ENCODE measurements at regions not wholly inside any gene's neighbourhood (a gene's known extent, or its start where the extent isn't known, plus 50 kb on each side); places are given as distances from the start of the nearest gene placed in this dataset.

DNA sequence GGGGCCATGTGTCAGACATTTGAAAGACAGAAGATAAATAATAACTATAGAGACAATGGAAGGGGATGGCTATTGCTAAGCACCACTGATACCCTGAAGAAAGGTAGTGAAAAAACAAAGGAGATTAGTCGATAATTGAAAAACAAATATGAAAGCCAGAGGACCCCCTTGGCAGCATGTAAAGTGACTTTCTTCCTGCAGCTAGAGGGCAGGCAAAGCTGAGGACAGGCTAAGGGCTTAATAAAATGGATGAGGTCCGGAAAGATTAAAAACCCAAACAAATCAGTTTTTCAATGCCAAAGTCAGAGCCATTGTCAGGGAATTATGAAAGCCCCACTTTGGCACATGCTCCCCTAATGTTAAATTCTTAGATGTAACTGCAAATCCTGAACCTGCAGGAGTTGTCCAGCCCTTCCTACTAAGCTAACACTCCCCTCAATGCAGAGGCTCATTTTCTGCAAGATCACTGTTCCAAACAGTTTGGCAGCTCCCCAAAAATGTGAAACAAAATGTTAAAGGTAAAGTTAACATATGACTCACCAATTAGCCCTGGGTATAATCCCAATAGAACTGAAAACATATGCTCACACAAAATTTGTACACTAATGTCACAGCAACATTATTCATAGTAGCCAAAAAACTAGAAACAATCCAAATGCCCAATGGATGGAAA lies 1177.9 kb downstream of the GRIK2 start:
- POLR2A ChIA-PET: no interaction called here
- DNase-seq (ENCODE audit: extremely low spot score): no peak

DNA sequence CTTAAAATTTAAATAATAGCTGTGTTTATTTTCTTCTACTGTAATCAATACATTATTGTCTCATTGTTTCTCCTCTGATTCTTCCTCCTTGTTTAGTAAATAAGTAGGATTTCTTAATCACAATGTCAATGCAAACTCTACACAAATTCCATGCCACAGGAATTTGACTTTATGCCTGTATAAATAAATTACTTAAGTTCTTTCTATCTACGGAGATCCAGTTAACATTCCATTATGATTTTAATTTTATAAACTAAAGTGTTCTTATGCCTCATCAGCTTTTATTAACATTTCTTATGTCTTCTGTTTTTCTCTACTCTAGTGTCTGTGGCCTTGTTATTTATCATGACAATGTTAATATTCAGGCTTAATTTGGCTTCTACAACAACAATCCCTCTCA lies 1169.2 kb downstream of the GRIK2 start:
- no peak for TF ChIP-seq NFRKB (IDR thresholded peaks at IDR 0.05)
- TF ChIP-seq FOXM1 (IDR thresholded peaks at IDR 0.05; ENCODE audit: borderline replicate concordance): no peak
- TF ChIP-seq SP1 (IDR thresholded peaks at IDR 0.05): no peak
- TF ChIP-seq SUZ12 (IDR thresholded peaks at IDR 0.05): no peak
- TF ChIP-seq HDGF (IDR thresholded peaks at IDR 0.05; ENCODE audit: borderline replicate concordance): no peak
- TF ChIP-seq, protein P1, sequence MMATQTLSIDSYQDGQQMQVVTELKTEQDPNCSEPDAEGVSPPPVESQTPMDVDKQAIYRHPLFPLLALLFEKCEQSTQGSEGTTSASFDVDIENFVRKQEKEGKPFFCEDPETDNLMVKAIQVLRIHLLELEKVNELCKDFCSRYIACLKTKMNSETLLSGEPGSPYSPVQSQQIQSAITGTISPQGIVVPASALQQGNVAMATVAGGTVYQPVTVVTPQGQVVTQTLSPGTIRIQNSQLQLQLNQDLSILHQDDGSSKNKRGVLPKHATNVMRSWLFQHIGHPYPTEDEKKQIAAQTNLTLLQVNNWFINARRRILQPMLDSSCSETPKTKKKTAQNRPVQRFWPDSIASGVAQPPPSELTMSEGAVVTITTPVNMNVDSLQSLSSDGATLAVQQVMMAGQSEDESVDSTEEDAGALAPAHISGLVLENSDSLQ (IDR thresholded peaks at IDR 0.05): no peak
- TF ChIP-seq ARNT (IDR thresholded peaks at IDR 0.05): no peak
- CTCF ChIA-PET: no interaction called here

More for the DNA sequence above, 1177.9 kb downstream of the GRIK2 start:
- TF ChIP-seq SP1 (IDR thresholded peaks at IDR 0.05) (no peak), TARDBP (IDR thresholded peaks at IDR 0.05) (no peak), HDGF (IDR thresholded peaks at IDR 0.05; ENCODE audit: borderline replicate concordance) (no peak), ZNF384 (IDR thresholded peaks at IDR 0.05) (no peak), FOXM1 (IDR thresholded peaks at IDR 0.05; ENCODE audit: borderline replicate concordance) (no peak), ARNT (IDR thresholded peaks at IDR 0.05) (no peak)
- CTCF ChIA-PET: no interaction called here

DNA sequence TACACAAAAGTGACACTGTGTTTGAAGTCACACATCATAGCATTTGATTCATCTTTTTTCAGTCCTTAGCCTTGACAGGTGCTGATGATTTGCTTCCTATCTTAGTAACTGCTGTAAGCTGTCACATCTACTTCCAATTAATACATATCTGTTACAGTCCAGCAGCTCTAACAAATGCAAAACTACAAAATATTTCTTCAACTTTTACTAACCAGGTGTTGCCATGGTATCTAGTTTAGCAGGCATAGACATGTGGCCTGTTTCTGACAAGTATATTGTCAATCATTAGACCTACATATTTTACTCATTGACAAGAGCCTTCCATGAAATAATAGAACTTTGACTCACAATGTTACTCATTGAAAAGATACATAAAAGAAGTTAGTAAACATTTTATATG lies 1159.7 kb downstream of the GRIK2 start:
- ChIA-PET CTCF (no interaction called here), POLR2A (no interaction called here)
- no peak for DNase-seq (ENCODE audit: extremely low spot score)
- TF ChIP-seq CTBP1 (IDR thresholded peaks at IDR 0.05; ENCODE audit: borderline replicate concordance) (no peak), LEF1 (IDR thresholded peaks at IDR 0.05; ENCODE audit: borderline replicate concordance) (no peak), SUZ12 (IDR thresholded peaks at IDR 0.05) (no peak), ARNT (IDR thresholded peaks at IDR 0.05) (no peak), FOXA1 (IDR thresholded peaks at IDR 0.05) (no peak), SP1 (IDR thresholded peaks at IDR 0.05) (no peak), FOXM1 (IDR thresholded peaks at IDR 0.05; ENCODE audit: borderline replicate concordance) (no peak), L3MBTL2 (conservative IDR thresholded peaks at IDR 0.05) (no peak), HDGF (IDR thresholded peaks at IDR 0.05; ENCODE audit: borderline replicate concordance) (no peak), BHLHE40 (IDR thresholded peaks at IDR 0.05; ENCODE audit: borderline replicate concordance) (no peak), FOXK2 (IDR thresholded peaks at IDR 0.05) (no peak), NFRKB (IDR thresholded peaks at IDR 0.05) (no peak)
- TF ChIP-seq, protein P1 (IDR thresholded peaks at IDR 0.05): no peak

More for the DNA sequence above, 1169.2 kb downstream of the GRIK2 start:
- POLR2A ChIA-PET: no interaction called here
- DNase-seq (ENCODE audit: extremely low spot score): no peak

DNA sequence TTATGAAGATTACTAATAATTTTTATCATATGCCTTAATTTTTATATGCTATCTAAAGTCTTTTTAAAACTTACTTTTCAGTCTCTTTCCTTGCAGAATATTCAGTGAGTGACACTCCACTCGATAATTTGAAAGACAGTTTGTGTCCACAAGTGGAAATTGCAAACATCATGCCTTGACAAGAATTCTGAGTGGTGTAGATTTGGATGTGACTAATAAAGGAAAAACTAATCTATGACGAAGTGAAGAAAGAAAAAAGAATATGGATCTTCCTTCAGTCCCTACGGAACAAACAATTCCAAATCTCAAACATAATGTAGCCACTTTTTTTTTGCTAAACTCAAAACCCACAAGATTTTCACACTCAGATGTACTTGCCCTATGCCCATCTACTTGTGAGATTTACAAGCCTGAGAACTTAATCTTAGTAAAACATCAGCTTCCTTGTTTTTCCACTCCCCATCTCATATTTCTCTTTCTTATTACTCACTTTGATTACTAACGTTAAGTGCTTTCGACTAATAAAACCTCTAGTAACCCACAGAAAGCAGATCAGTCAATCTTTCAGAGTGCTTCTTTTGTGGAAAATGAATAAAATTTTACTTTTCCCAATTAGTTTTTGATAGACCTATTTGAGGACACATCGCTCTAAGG lies 1155.8 kb downstream of the GRIK2 start:
- POLR2A ChIA-PET: no interaction called here
- CTCF ChIA-PET: no interaction called here
- peak; percentile 5 for DNase-seq (ENCODE audit: extremely low spot score)
- no peak for TF ChIP-seq NFRKB (IDR thresholded peaks at IDR 0.05)

DNA sequence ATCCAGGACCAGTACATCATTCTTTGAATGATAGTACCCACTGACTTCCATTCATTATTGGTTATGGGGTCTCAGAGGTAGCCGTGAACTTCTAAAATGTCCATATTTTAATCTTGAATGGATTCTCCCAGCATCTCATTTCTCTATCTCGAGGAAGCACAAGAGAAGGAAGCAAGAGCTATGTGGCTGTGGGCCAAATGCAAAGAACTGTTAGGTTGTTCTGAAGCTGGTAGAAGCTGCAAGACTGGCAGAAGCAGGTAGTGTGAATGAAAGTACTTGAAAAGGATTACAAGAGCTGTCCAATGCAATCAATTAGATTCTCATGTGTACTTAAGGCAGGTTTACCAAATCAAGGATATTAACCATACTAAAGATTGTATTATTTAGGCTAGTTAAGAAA lies 1131.8 kb downstream of the GRIK2 start:
- CTCF ChIA-PET: no interaction called here
- POLR2A ChIA-PET: no interaction called here
- TF ChIP-seq FOXM1 (IDR thresholded peaks at IDR 0.05; ENCODE audit: borderline replicate concordance): no peak
- no peak for DNase-seq (ENCODE audit: extremely low spot score)

DNA sequence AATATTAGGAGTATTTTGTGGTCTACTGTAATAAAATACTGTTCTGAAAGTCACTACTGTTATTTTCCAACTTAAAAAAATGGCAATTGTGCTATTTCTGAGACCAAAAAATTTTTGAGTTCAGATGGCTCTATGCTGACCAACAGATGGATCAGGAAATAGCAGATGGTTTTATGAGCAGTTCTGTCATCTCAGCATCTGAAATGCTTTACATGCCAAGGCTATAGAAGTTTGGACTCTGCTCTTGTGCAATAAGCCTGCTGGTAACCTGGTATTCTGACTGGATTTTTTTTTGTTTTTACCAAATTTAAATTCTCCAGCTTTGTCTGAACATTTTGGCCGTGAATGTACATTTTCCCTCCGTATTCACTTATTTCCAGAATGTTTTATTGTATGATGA lies 1127.5 kb downstream of the GRIK2 start:
- no peak for TF ChIP-seq ARNT (IDR thresholded peaks at IDR 0.05)
- ChIA-PET POLR2A (no interaction called here), CTCF (no interaction called here)
- no peak for DNase-seq (ENCODE audit: extremely low spot score)

DNA sequence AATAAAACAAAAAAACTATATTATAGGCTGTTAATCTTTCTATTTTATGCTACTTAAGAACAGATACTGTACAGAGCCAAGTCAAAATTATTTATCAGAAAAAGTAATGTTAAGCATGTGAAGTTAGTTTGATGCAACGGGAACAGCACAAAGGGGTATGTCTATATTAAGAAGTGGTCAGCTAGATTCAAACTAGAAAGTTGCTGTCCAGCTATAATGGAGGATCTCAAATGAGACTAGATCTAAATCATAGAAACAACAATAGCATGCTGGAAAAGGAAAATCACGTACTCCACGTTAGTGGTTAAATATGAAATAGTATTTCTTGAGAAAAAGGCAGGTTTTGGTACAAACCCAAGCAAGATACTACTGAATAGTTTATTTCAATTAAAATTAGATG lies 1124.0 kb downstream of the GRIK2 start:
- no peak for DNase-seq (ENCODE audit: extremely low spot score)
- TF ChIP-seq HDGF (IDR thresholded peaks at IDR 0.05; ENCODE audit: borderline replicate concordance): no peak
- no peak for TF ChIP-seq L3MBTL2 (conservative IDR thresholded peaks at IDR 0.05)
- no peak for TF ChIP-seq ELF4 (IDR thresholded peaks at IDR 0.05)
- TF ChIP-seq LEF1 (IDR thresholded peaks at IDR 0.05; ENCODE audit: borderline replicate concordance): no peak
- no peak for TF ChIP-seq TARDBP (IDR thresholded peaks at IDR 0.05)
- no peak for TF ChIP-seq ZNF384 (IDR thresholded peaks at IDR 0.05)
- no peak for TF ChIP-seq NFRKB (IDR thresholded peaks at IDR 0.05)
- ChIA-PET POLR2A (no interaction called here), CTCF (no interaction called here)

DNA sequence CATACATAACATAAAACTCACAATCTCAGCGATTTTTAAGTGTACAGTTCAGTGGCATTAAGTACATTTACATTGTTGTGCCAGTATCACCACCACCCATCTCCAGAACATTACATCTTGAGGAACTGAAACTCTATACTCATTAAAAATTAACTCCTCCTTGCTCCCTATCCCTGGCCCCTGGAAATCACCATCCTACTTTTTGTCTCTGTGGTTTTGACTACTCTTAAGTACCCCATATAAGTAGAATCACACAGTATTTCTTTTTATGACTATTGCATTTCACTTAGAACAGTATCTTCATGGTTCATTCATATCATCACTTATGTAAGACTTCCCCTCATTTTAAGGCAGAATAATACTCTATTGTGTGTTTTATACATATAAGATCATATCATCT lies 1108.1 kb downstream of the GRIK2 start:
- no peak for DNase-seq (ENCODE audit: extremely low spot score)
- TF ChIP-seq NFRKB (IDR thresholded peaks at IDR 0.05): no peak
- POLR2A ChIA-PET: no interaction called here
- CTCF ChIA-PET: no interaction called here
